ENCODE measurements at regions not wholly inside any gene's neighbourhood (a gene's known extent, or its start where the extent isn't known, plus 50 kb on each side); places are given as distances from the start of the nearest gene placed in this dataset.

- no peak for TF ChIP-seq CTCF (IDR thresholded peaks at IDR 0.05; ENCODE audit: low read depth, low read length, poor library complexity, severe bottlenecking)
- TF ChIP-seq EZH2phosphoT487 (IDR thresholded peaks at IDR 0.05; ENCODE audit: borderline replicate concordance, low read length) = no peak
Observed at GRCh38 chrX:73962948-73963347, 110.4 kb upstream of the XIST start.

Data from DOHH2 (cell line).